Ovary (tissue), 7 donors: ENCODE measurements at regions not wholly inside any gene's neighbourhood (a gene's known extent, or its start where the extent isn't known, plus 50 kb on each side); places are given as distances from the start of the nearest gene placed in this dataset.
"Not testable (repeated sequence)": the region's sequence is repeated elsewhere in the genome, so short reads cannot be mapped to it uniquely, and the experiment has no call there.

ENCODE experiments used
- DNase-seq, 5 donors: peaks; one replicate each; pipeline ENCODE4 v3.0.0-alpha.2; 2019 to 2020
- H3K27ac ChIP-seq, 2 donors: fragments of 200-600 bp; one replicate each; pipeline versions ENCODE4 v1.5.1 to v1.8.0; 2019 to 2022
- H3K27me3 ChIP-seq: fragments of 200-600 bp; one replicate; pipeline ENCODE4 v1.8.0; 2022
- H3K36me3 ChIP-seq: fragments of 200-600 bp; sonication (generic); one replicate; pipeline ENCODE4 v1.5.1; 2019
- H3K4me1 ChIP-seq: one replicate; pipeline ENCODE4 v1.8.1; 2013; ENCODE audit warnings: mild to moderate bottlenecking, moderate library complexity; ENCODE audit not compliant: insufficient read depth
- H3K4me3 ChIP-seq: fragments of 200-600 bp; sonication (generic); one replicate; pipeline ENCODE4 v1.5.1; 2017
- H3K9me3 ChIP-seq, 2 donors: fragments of 200-600 bp in 1 of 2; sonication (generic) in 1 of 2; one replicate each; pipeline versions ENCODE4 v1.5.1 to v1.8.1; 2013 to 2019; ENCODE audit warnings: mild to moderate bottlenecking in 1 of 2, moderate library complexity in 1 of 2
- EP300 ChIP-seq: sonication (generic); formaldehyde crosslinking; IDR thresholded peaks from one replicate; pipeline ENCODE4 v1.6.1; 2017; ENCODE audit warnings: antibody characterized with exemption
- POLR2A ChIP-seq: fragments of 450-650 bp; IDR thresholded peaks from one replicate; pipeline ENCODE4 v1.6.1; 2017; ENCODE audit warnings: antibody characterized with exemption, mild to moderate bottlenecking, moderate library complexity
- WGBS, 3 donors: extraction: QIAGEN DNeasy Blood & Tissue Kit in 1 of 3; methylation state at CpG; one replicate each; pipeline versions ENCODE4 v1.1.5 to v1.1.7; 2013 to 2017; 5-methylcytosine and 5-hydroxymethylcytosine counted together
- intact Hi-C, 4 donors: fragments of 100-400 bp; cut with DNase I; formaldehyde crosslinking; loops; one replicate each; pipeline versions ENCODE4 v1.11.0 to v1.15.1; 2022 to 2023
- TF ChIP-seq, protein P1 (sequence below), 3 donors: fragments of 450-650 bp in 2 of 3; fragments of 200-600 bp in 1 of 3; IDR thresholded peaks; one replicate each; pipeline versions ENCODE4 v1.5.1 to v1.8.0; 2016 to 2022; ENCODE audit warnings: antibody characterized with exemption in 3 of 3, mild to moderate bottlenecking in 1 of 3
- donor health status: DM: no; HTN: no; CAD: no; lungs with moderate emphysema.
- donor health status: DM: no; HTN: no; CAD: no.
- donor health status: Bipolar disorder and iron deficiency.
- donor health status: DM: no; HTN: no; CAD: no.
- donor health status: DM: yes; HTN: yes; CAD: no.

DNA sequence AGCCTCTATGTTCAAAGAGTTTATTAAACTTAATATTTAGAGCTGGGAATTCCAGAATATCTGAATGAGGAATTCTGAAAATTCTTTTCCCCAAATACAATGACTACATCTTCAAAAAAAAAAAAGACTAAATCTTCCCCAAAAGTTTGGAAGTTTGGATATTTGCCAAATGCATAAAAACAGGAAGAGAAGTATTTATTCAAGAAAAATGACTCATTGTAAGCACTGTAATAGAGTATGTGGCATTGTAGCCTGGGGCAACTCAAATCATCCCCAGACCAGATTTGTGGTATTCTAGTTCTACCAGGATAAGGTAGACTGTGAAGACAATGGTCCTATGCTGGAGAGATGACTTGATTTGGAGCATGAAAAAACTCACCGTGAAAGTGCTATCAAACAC, 78.5 kb upstream of the PDHA2 start:
- Histone ChIP-seq H3K4me1 (no peaks in the 10 kb centered on the region), H3K4me3 (no peak overlapping the region), H3K36me3 (no peaks in the 10 kb centered on the region), H3K9me3 (no peaks in the 10 kb centered on the region), H3K27me3 (no peaks in the 10 kb centered on the region), H3K27ac (no peak overlapping the region)
- intact Hi-C loops = no loop called here
- WGBS, 3 donors = 79 to 100% (median 95%) methylated on average over 1 of the region's 1 CpG
- no peak for TF ChIP-seq POLR2A
- TF ChIP-seq, protein P1, sequence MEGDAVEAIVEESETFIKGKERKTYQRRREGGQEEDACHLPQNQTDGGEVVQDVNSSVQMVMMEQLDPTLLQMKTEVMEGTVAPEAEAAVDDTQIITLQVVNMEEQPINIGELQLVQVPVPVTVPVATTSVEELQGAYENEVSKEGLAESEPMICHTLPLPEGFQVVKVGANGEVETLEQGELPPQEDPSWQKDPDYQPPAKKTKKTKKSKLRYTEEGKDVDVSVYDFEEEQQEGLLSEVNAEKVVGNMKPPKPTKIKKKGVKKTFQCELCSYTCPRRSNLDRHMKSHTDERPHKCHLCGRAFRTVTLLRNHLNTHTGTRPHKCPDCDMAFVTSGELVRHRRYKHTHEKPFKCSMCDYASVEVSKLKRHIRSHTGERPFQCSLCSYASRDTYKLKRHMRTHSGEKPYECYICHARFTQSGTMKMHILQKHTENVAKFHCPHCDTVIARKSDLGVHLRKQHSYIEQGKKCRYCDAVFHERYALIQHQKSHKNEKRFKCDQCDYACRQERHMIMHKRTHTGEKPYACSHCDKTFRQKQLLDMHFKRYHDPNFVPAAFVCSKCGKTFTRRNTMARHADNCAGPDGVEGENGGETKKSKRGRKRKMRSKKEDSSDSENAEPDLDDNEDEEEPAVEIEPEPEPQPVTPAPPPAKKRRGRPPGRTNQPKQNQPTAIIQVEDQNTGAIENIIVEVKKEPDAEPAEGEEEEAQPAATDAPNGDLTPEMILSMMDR (IDR thresholded peaks at IDR 0.05) = no peak
- TF ChIP-seq EP300 = no peak
- DNase-seq = no peak

DNA sequence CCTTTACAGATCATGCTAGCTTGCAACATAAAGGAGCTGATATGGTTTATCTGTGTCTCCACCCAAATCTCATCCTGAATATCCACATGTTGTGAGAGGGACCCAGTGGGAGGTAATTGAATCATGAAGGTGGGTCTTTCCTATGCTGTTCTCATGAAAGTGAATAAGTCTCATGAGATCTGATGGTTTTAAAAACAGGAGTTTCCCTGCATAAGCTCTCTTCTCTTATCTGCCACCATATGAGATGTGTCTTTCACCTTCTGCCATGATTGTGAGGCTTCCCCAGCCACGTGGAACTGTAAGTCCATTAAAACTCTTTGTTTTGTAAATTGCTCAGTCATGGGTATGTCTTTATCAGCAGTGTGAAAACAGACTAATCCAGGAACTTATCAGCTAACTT, 79.2 kb upstream of the PDHA2 start:
- H3K9me3 ChIP-seq, H3K36me3 ChIP-seq, H3K27ac ChIP-seq, intact Hi-C loops, DNase-seq, H3K4me1 ChIP-seq, H3K27me3 ChIP-seq, H3K4me3 ChIP-seq: not testable (repeated sequence)
- WGBS, 3 donors = 7 to 19% (median 12%) methylated on average over 1 of the region's 1 CpG

DNA sequence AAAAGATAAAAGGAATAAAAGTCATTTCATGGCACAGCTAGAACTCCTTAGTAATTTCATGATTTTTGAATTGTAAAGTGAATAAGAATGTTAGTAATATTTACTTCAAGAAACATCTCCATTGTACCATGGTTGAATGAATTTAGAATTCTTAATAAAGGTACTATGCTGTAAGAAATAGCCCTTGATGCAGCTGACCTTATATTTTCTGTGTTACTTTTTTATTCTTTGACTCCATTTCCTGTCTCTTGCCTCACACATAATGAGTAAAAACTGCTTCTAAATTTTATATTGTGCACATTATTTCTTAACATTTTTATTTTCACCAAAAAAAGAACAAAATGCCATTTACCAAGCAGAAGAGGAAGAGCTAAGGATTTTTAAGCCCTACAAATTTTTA, 81.9 kb upstream of the PDHA2 start:
- TF ChIP-seq EP300 (no peak), POLR2A (no peak)
- TF ChIP-seq, protein P1 (IDR thresholded peaks at IDR 0.05) = no peak

DNA sequence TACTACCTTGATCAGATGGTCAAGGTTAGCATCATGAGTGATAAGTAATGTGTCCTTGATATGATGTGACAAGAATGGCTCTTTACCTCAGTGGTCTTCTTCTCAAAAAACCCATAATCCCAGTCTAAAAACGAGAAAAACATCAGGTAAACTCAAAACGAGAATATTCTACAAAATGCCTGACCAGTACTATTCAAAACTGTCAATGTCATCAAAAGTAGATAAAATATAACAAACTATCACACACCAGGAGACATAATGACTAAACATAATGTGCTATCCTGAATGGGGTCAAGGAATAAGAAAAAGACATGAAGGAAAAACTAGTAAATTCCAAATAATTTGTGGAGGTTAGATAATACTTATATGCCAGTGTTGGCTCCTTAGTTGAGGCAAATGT, 85.2 kb upstream of the PDHA2 start:
- H3K27me3 ChIP-seq = no peaks in the 10 kb centered on the region
- no peaks in the 10 kb centered on the region for H3K4me1 ChIP-seq
- H3K4me3 ChIP-seq = no peak overlapping the region
- H3K36me3 ChIP-seq = no peaks in the 10 kb centered on the region
- no peak for TF ChIP-seq EP300
- TF ChIP-seq POLR2A = no peak
- TF ChIP-seq, protein P1 (IDR thresholded peaks at IDR 0.05) = no peak
- no peak for DNase-seq
- WGBS, 3 donors = 82 to 88% (median 84%) methylated on average over 2 of the region's 2 CpGs
- H3K9me3 ChIP-seq = no peaks in the 10 kb centered on the region
- intact Hi-C loops = no loop called here
- H3K27ac ChIP-seq = no peak overlapping the region

More for the DNA sequence above, 81.9 kb upstream of the PDHA2 start:
- H3K9me3 ChIP-seq = no peaks in the 10 kb centered on the region
- H3K4me3 ChIP-seq = no peak overlapping the region
- DNase-seq = no peak
- H3K27me3 ChIP-seq = no peaks in the 10 kb centered on the region
- intact Hi-C loops = no loop called here
- H3K36me3 ChIP-seq = no peaks in the 10 kb centered on the region
- no peaks in the 10 kb centered on the region for H3K4me1 ChIP-seq
- H3K27ac ChIP-seq = no peak overlapping the region

DNA sequence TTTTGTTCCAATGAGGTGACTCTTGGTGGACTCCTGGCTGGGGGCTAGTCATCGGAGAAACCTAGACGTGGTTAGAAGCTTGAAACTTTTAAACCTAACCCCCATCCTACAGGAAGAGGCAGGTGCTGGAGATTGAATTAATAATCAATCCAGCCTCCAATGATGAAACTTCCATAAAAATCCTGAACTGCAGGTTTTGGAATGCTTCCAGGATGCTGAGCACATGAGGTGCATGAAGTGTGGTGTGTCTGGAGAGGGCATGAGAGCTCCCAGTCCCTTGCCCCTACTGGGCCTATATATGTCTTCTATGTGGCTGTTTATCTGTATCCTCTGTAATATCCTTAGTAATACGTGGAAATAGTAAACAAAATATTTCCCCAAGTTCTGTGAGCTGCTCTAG, 90.7 kb upstream of the PDHA2 start:
- Histone ChIP-seq H3K9me3 (peaks cover 0 to 5% of the 10 kb centered on the region in 2 donors), H3K4me3 (no peak overlapping the region), H3K36me3 (no peaks in the 10 kb centered on the region), H3K4me1 (no peaks in the 10 kb centered on the region), H3K27me3 (no peaks in the 10 kb centered on the region), H3K27ac (no peak overlapping the region)
- WGBS, 3 donors = 75 to 84% (median 76%) methylated on average over 3 of the region's 3 CpGs
- no peak for DNase-seq
- TF ChIP-seq, protein P1 (IDR thresholded peaks at IDR 0.05) = no peak
- TF ChIP-seq EP300 = no peak
- no peak for TF ChIP-seq POLR2A
- intact Hi-C loops = no loop called here
